ENCODE measurements at regions not wholly inside any gene's neighbourhood (a gene's known extent, or its start where the extent isn't known, plus 50 kb on each side); places are given as distances from the start of the nearest gene placed in this dataset.
"Not testable (repeated sequence)": the region's sequence is repeated elsewhere in the genome, so short reads cannot be mapped to it uniquely, and the experiment has no call there.

GRCh38 chr6:113696960-113697359 lies 160.2 kb upstream of the MARCKS start:
- no peak for DNase-seq (ENCODE audit: low read depth in 2 of 2)

GRCh38 chr6:113697632-113698410 lies 159.3 kb upstream of the MARCKS start:
- no peak for DNase-seq (ENCODE audit: low read depth in 2 of 2)

GRCh38 chr6:113699239-113699638 lies 157.9 kb upstream of the MARCKS start:
- no peak for DNase-seq (ENCODE audit: low read depth in 2 of 2)

GRCh38 chr6:113701552-113702254 lies 155.4 kb upstream of the MARCKS start:
- no peak for DNase-seq (ENCODE audit: low read depth in 2 of 2)

- no peak for DNase-seq (ENCODE audit: low read depth in 2 of 2)
Observed at GRCh38 chr6:113707194-113707593, 150.0 kb upstream of the MARCKS start.

- DNase-seq (ENCODE audit: low read depth in 2 of 2), result no peak
Observed at GRCh38 chr6:113709936-113710509, 147.1 kb upstream of the MARCKS start.

GRCh38 chr6:113713665-113714064 lies 143.5 kb upstream of the MARCKS start:
- DNase-seq (ENCODE audit: low read depth in 2 of 2), result no peak

- DNase-seq (ENCODE audit: low read depth in 2 of 2), result no peak
Observed at GRCh38 chr6:113718588-113718987, 138.6 kb upstream of the MARCKS start.

- no peak for DNase-seq (ENCODE audit: low read depth in 2 of 2)
Observed at GRCh38 chr6:113719064-113719463, 138.1 kb upstream of the MARCKS start.

- DNase-seq (ENCODE audit: low read depth in 2 of 2), result no peak
Observed at GRCh38 chr6:113719545-113719944, 137.6 kb upstream of the MARCKS start.

- no peak for DNase-seq (ENCODE audit: low read depth in 2 of 2)
Observed at GRCh38 chr6:113723182-113723581, 134.0 kb upstream of the MARCKS start.

GRCh38 chr6:113724927-113725326 lies 132.2 kb upstream of the MARCKS start:
- DNase-seq (ENCODE audit: low read depth in 2 of 2), result not testable (repeated sequence)

- DNase-seq (ENCODE audit: low read depth in 2 of 2), result no peak
Observed at GRCh38 chr6:113731541-113731940, 125.6 kb upstream of the MARCKS start.

GRCh38 chr6:113732384-113732966 lies 124.7 kb upstream of the MARCKS start:
- DNase-seq (ENCODE audit: low read depth in 2 of 2), result no peak

- no peak for DNase-seq (ENCODE audit: low read depth in 2 of 2)
Observed at GRCh38 chr6:113733381-113733780, 123.8 kb upstream of the MARCKS start.

- no peak for DNase-seq (ENCODE audit: low read depth in 2 of 2)
Observed at GRCh38 chr6:113734982-113735381, 122.2 kb upstream of the MARCKS start.

GRCh38 chr6:113735491-113735890 lies 121.7 kb upstream of the MARCKS start:
- no peak for DNase-seq (ENCODE audit: low read depth in 2 of 2)

- no peak for DNase-seq (ENCODE audit: low read depth in 2 of 2)
Observed at GRCh38 chr6:113736978-113737377, 120.2 kb upstream of the MARCKS start.

GRCh38 chr6:113739041-113739655 lies 118.0 kb upstream of the MARCKS start:
- no peak for DNase-seq (ENCODE audit: low read depth in 2 of 2)

- DNase-seq (ENCODE audit: low read depth in 2 of 2), result no peak
Observed at GRCh38 chr6:113741651-113742050, 115.5 kb upstream of the MARCKS start.

- DNase-seq (ENCODE audit: low read depth in 2 of 2), result no peak
Observed at GRCh38 chr6:113742342-113742741, 114.8 kb upstream of the MARCKS start.

GRCh38 chr6:113744861-113745260 lies 112.3 kb upstream of the MARCKS start:
- no peak for DNase-seq (ENCODE audit: low read depth in 2 of 2)

All from stimulated activated CD8-positive, alpha-beta memory T cell treated with anti-CD3 and anti-CD28 coated beads, Interleukin-7, amount 100 ng/mL, for 4 hours (primary cell).